ENCODE measurements at regions not wholly inside any gene's neighbourhood (a gene's known extent, or its start where the extent isn't known, plus 50 kb on each side); places are given as distances from the start of the nearest gene placed in this dataset.

DNA sequence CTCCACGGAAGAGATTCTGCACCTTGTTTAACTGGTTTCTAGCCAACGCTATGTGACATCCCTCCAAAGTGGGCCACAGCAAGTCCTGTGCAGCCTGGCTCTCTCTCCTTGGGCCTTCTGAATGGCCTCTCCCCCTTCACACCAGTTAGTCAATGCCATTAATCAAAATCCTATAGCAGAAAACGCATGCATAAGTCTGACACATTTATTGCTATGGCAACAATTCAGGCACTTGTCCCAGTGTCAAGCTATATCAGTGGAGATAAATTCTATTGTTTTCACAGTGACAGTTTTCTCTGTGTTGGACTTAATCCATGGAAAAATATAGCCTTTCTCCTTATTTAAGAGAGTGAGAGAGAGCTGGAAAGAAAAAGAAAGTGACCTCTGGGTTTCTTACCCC, 87.2 kb upstream of the TOX3 start:
- no peak for DNase-seq

DNA sequence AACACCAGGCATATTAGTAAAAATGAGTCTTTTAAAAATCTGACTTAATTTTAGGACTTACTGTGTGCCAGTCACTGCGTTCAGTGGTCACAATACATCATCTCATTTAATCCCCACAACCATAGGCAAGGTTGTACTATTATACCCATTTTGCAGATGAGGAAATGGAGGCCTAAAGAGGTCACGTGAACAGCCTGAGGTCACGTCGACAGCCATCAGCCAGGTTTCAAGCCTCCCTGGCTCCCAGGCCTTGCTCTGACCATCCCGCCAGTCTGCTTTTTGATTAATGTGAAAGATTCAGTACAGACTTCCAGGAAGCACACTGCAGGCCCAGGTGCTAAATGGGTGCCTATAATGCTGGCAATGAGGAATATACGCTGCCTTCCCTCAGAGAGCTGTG, 86.3 kb upstream of the TOX3 start:
- no peak for DNase-seq

DNA sequence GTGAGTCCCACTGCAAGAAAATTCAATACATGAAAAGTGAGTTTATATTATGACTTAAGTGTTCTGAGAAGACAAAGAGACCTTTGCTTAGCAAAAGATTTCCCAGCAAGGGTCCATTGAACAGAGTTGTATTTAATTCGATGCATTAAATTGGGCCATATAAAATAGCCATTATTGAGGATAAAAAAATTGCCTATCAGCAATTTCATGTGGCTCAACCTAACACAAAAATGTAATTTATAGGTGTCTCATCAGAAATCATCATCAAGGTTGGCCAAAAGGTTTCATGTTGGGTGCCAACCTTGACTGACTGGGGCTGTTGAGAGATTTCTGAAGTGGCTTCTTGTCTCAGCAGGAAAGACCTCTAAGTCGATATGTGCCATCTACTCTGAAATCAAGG, 84.8 kb upstream of the TOX3 start:
- no peak for DNase-seq

DNA sequence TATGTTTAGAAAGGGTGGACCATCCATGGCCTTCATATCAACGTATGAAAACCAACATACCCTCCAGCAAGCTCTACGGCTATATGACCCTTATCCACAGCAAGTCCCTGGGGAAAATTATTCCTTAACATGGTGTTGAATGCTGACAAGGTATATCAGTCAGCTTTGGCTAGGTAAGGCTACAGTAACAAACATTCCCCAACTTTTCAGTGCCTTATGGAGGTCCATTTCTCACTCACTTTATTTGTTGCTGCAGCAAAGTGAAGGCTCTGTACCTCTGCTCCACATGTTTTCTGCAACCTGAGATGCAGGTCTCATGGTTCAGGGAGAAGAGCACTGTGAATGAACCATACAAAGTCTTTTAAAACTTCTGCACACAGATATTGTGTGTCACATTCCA, 83.8 kb upstream of the TOX3 start:
- DNase-seq: no peak

DNA sequence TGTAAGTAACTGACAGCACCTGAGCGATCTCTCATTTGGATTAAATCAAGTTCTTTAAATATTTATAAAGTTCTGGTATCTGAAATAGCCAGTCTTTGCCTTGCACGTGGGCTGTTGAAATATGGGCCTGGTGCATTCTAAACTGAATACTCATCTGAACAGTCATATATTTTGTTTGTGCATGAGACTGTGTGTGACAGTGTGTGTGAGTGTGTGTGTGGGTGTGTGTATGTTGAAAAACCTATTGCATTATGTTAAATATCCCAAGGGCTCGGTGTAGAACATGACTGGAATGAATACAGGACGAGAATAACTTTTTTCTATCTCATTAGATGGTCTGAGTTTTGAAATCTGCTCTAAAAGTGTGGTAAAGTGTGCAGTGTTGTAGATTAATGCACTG, 82.4 kb upstream of the TOX3 start:
- no peak for DNase-seq

DNA sequence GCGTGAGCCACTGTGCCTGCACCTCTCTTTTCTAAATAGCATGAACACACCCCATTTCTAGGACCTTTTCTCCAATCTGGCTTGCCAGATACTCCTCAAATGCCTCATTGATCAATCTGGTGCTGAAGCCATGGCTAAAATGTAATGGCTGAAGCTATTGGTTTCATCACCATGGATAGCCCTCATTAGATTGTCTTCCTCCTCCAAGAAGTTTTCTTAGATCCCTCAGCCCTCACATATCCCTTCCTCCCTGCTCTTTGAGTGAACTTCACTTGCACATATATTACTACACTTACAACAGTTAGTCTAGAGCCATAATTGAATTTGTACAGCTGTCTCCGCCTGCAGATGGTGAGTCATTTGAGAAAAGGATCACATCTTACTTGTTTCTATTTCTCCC, 77.9 kb upstream of the TOX3 start:
- DNase-seq: no peak

DNA sequence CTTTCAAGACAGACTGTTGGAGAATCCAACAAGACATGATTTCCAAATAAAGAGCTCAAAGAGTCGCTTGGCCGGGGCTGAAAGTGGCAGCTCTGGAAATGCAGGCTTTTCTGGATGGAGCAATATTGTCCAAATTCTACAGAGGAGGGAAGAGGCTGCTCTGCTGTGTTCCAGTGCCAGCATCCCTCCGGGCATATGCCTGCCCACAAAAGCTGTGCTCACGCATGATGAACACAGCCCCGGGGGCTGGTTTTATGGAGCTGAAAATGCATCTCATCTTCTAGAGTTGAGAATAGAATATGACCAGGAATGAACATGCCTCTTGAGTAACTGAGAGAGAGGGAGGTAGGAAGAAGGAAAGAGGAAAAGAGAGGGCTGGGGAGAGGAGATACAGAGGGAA, 74.7 kb upstream of the TOX3 start:
- no peak for DNase-seq

DNA sequence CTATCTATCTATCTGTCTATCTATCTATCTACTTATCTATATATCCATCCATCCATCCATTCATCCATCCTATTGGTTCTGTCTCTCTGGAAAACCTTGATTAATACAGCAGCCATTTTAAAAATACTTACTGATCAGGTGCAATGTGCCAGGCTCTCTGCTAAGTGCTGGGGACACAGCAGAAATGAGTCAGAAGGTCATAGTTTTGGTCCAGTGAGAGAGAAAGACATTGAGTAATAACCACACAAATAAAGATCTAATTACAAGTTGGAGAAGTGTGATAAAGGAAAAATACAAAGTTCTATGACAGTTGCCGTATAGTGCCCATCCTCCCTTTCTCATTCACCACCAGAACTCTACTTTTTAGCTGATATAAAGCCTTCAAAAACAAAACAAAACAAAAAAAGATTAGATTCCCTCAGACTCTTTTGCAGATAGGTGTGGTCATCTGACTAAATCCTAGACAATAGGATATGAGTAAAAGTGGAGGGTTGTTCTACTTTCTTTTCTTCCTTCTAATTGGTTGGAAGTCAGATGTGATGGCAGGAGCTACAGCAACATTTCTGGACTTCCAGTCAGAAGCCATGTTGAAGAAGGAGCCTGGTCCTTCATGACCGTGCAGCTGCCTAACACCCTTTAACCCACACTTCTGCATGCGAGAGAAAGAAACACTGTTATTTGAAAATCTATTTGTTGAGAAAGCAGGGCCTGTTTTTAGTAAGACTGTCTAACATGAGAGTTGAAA, 72.0 kb upstream of the TOX3 start:
- no peak for DNase-seq

DNA sequence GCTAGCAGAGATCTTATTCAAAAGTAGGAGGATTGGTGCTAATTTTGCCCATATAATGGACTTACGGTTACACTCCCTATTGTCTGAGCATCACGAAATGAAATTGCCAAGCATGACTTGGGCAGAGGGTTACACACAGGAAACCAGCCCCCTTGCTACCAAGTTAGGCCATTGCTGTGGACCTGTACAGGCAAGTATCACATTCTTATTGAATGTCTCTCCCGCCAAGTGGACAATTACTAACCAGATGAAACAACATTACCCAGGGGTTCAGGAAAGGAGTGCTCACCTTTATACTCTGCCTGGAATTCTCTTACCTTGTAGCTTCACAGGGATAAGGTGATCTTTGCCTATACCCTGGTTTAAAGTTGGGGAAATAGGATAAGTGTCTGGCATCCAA, 70.6 kb upstream of the TOX3 start:
- DNase-seq: no peak

DNA sequence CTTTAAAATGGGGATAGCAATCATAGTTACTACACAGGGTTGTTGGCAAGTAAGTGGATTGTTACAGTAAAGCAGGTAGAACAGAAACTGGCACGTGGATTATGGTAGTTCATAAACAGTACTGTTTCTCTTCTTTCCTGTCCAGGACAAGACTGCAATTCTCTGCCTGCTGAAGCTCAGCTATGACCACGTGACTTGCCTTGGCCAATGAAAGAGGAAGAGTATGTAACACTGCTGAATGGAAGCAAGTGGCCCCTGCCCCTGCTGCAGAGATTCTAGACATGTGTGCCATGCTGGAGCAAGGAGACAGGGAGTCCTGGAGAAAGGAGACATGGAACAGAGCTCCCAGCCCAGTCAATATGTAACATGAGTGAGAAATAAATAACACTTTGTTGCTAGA, 66.6 kb upstream of the TOX3 start:
- no peak for DNase-seq

DNA sequence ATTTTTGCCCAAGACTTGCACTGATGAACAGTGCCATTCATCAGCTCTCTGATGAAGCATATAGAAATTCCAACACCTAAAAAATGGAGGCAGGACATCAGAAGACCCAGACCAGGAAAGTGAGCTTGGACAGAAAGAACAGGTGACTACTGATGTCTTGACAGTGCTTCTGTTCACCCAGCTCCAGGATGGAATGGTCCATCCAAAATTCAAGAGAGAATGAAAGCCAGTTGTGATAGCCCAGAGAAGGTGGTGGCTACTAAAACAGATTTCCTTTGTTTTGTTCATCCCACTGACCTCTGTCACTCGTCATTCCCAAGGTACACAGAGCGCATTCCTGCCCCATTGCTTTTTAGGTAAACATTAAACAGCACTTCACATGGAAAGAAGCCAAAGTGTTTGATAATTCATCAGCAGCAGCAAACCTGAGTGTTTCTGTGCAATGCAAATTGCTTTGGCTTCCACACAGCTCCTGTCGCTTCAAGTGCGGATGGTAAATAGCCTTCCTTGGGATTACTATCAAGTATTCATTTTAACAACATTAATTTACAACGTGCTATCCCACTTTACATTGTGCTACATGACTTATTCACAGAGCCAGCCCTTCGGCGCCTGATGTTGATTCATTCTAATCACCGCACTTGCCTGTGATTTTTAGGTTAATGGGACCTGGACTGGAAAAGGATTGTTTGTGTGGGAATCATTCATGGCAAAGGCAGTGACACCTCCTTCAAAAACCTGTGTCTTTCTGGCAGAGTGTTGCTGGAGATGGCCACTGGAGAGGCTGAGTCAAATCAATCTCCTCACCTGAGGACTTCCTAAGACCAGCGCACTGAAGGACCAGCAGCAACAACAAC, 65.1 kb upstream of the TOX3 start:
- no peak for DNase-seq

DNA sequence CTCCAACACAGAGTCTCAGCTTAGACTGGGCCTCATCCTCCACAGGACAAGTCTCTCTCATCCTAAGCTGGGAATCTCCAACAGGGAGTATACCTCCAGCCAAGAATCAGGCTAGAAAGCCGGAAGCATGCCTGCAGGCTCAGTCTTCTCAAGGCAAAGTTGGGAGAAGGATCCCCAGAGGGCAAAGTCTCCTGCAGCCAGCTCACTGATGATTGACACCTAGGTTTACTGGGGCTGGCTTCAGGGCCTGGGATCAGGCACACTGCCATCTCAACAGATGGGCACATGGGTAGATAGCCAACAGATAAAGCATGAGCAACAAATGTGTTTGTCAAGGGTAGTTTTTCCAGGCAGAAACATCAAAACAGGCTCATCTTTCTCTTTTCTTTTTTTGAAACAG, 56.1 kb upstream of the TOX3 start:
- DNase-seq: no peak

DNA sequence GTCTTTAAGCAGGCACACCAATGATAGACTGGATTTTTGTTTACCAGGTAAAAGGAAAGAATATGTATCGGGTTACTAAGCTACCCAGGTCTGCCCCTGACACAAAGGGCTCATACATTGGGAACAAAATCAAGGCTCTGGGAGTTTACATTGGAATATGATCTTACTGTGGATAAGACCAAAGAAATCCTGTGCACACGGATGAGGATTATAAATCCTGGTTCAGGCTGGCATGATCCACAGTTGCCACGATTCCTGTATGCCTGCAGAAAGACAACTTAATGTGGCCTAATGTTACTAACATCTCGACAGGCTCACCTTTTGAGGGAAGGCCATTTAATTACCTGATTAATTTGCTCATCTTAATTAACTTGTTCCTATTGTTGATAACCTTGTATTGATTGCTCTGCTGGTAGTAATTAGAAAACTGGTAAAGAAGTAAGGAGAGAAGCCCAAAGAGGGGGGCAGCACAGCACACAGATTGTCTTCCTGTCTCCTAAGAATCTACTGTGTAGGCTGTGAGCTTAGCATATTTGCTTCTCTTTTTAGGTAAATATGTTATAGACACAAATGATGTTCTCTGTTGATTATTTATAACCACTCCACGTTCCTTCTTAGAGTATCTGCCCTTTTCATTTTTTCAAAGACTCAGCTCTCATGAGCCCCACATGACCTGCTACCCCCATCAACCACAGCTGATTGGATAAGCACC, 51.0 kb upstream of the TOX3 start:
- DNase-seq: no peak

DNA sequence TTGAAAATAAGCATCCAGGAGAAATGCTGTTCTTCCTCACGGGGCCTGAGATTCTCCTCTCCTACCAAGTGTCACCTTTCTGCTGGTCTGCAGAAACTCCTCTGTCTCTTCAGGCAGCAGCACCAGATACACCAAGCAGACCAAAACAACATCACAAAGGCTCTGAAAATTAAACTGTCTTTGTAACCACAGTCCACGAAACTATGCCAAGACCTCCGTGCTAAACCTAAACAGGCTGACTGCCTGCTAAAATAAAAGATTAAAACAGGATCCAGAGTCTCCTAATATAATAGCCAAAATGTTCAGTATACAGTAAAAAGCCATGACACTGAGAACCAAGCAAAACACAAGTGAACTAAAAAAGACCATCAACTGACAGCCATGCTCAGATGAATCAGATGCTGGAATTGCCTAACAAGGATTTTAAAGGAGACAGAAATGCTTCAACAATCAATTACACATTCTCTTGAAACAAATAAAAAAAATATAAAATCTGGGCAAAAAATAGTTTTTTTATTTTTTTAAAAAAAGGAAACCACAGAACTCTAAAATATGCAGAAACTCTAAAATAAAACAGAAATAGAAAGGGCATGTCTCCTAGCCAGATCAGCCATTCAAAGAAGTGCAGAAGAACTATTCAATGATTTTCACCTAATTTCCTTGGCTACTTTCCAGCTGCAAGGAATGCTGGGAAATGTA, 50.3 kb upstream of the TOX3 start:
- DNase-seq: no peak
